ENCODE measurements at regions not wholly inside any gene's neighbourhood (a gene's known extent, or its start where the extent isn't known, plus 50 kb on each side); places are given as distances from the start of the nearest gene placed in this dataset.

- intact Hi-C loops (cut with micrococcal nuclease; ENCODE audit: unreplicated experiment), result no loop called here
- CTCF ChIA-PET, result no interaction called here
- Histone ChIP-seq H3K4me1 (ENCODE audit: control insufficient read depth, insufficient read depth, low read length) (no peaks in the 10 kb centered on the region), H3K4me2 (ENCODE audit: control insufficient read depth, insufficient read depth) (no peak overlapping the region), H3K9ac (ENCODE audit: control insufficient read depth, insufficient read depth, low read length) (no peak overlapping the region), H3K27me3 (replicated peaks in 1 of 2; ENCODE audit: control insufficient read depth in 2 of 2, insufficient read depth in 2 of 2, low read length in 1 of 2) (no peaks in the 10 kb centered on the region), H3K79me2 (ENCODE audit: control insufficient read depth, insufficient read depth, low read length) (no peaks in the 10 kb centered on the region), H3K36me3 (ENCODE audit: control insufficient read depth in 2 of 2, insufficient read depth in 2 of 2, low read length in 1 of 2) (no peaks in the 10 kb centered on the region), H3K27ac (ENCODE audit: control insufficient read depth, insufficient read depth) (no peak overlapping the region), H4K20me1 (ENCODE audit: control insufficient read depth, insufficient read depth) (no peaks in the 10 kb centered on the region), H2AFZ (ENCODE audit: control insufficient read depth, low read depth, low read length) (no peak overlapping the region), H3K4me3 (no peak overlapping the region), H3K9me3 (replicated peaks; ENCODE audit: control insufficient read depth, insufficient read depth, low read length) (no peaks in the 10 kb centered on the region)
- POLR2A ChIA-PET, result no interaction called here
- BruUV-seq (replicated peaks), result no TSS peak
- DNase-seq (ENCODE audit: low read depth, low spot score) (no peak), ATAC-seq (no peak), FAIRE-seq (no peak)
- in situ Hi-C loops (cut with MboI), result no loop called here
- 0% methylated on average over 2 of the region's 2 CpGs for WGBS (ENCODE audit: insufficient coverage, insufficient replicate concordance, low lambda C conversion rate, missing lambda C conversion rate)
- TF ChIP-seq TAF1 (IDR thresholded peaks at IDR 0.05; ENCODE audit: borderline replicate concordance, low read depth, low read length), result no peak
- RAD21 ChIA-PET (ENCODE audit: unreplicated experiment), result no interaction called here
- SMC1A ChIA-PET (ENCODE audit: uncharacterized antibody, unreplicated experiment), result no interaction called here
Observed at GRCh38 chr12:18797604-18798003, 59.7 kb downstream of the CAPZA3 start.

- DNase-seq (ENCODE audit: low read depth, low spot score) (no peak), FAIRE-seq (no peak), ATAC-seq (no peak)
- Histone ChIP-seq H3K79me2 (ENCODE audit: control insufficient read depth, insufficient read depth, low read length) (no peaks in the 10 kb centered on the region), H2AFZ (ENCODE audit: control insufficient read depth, low read depth, low read length) (no peak overlapping the region), H3K9me3 (replicated peaks; ENCODE audit: control insufficient read depth, insufficient read depth, low read length) (no peaks in the 10 kb centered on the region), H3K4me2 (ENCODE audit: control insufficient read depth, insufficient read depth) (no peak overlapping the region), H3K4me3 (no peak overlapping the region), H4K20me1 (ENCODE audit: control insufficient read depth, insufficient read depth) (no peaks in the 10 kb centered on the region), H3K27me3 (replicated peaks in 1 of 2; ENCODE audit: control insufficient read depth in 2 of 2, insufficient read depth in 2 of 2, low read length in 1 of 2) (no peaks in the 10 kb centered on the region), H3K27ac (ENCODE audit: control insufficient read depth, insufficient read depth) (no peak overlapping the region), H3K4me1 (ENCODE audit: control insufficient read depth, insufficient read depth, low read length) (no peaks in the 10 kb centered on the region), H3K36me3 (ENCODE audit: control insufficient read depth in 2 of 2, insufficient read depth in 2 of 2, low read length in 1 of 2) (no peaks in the 10 kb centered on the region), H3K9ac (ENCODE audit: control insufficient read depth, insufficient read depth, low read length) (no peak overlapping the region)
- ChIA-PET POLR2A (no interaction called here), RAD21 (ENCODE audit: unreplicated experiment) (no interaction called here), SMC1A (ENCODE audit: uncharacterized antibody, unreplicated experiment) (interaction anchor here (0.5 kb wide), 1 partner anchor 237 kb away, joined by 3 read pairs; no protein-coding TSS in a partner anchor), CTCF (no interaction called here)
- intact Hi-C loops (cut with micrococcal nuclease; ENCODE audit: unreplicated experiment), result no loop called here
- TF ChIP-seq BMI1 (IDR thresholded peaks at IDR 0.05; ENCODE audit: borderline replicate concordance) (no peak), ZNF217 (IDR thresholded peaks at IDR 0.05) (no peak), YBX1 (IDR thresholded peaks at IDR 0.05) (no peak), BCL3 (IDR thresholded peaks at IDR 0.05; ENCODE audit: borderline replicate concordance, insufficient read depth, low read depth, low read length, poor library complexity, severe bottlenecking) (no peak), HDGF (IDR thresholded peaks at IDR 0.05) (no peak), FOXM1 (IDR thresholded peaks at IDR 0.05; ENCODE audit: low read depth, low read length) (no peak)
- BruUV-seq (replicated peaks), result no TSS peak
- in situ Hi-C loops (cut with MboI), result no loop called here
- 0% methylated on average over 4 of the region's 4 CpGs for WGBS (ENCODE audit: insufficient coverage, insufficient replicate concordance, low lambda C conversion rate, missing lambda C conversion rate)
Observed at GRCh38 chr12:18798535-18799361, 60.8 kb downstream of the CAPZA3 start.

All from GM12878 (cell line).